Kidney (tissue), 13 donors: ENCODE measurements at regions not wholly inside any gene's neighbourhood (a gene's known extent, or its start where the extent isn't known, plus 50 kb on each side); places are given as distances from the start of the nearest gene placed in this dataset.

Experiments used
- DNase-seq, 5 donors: peaks; one replicate each; pipeline ENCODE4 v3.0.0-alpha.2; 2013 to 2020
- FAIRE-seq: peaks from 2 replicates; lab custom pipeline; 2012; peaks lifted over from hg19 to GRCh38; lab: Jason Lieb, UNC
- H3K27ac ChIP-seq, 2 donors: one replicate each; pipeline ENCODE4 v1.7.0; 2013; ENCODE audit warnings: low read depth in 2 of 2, low read length in 2 of 2, inconsistent platforms in 1 of 2
- H3K27me3 ChIP-seq: one replicate; pipeline ENCODE4 v1.7.1; 2013; ENCODE audit warnings: low read length, inconsistent platforms; ENCODE audit not compliant: control insufficient read depth, insufficient read depth
- H3K36me3 ChIP-seq, 3 donors: one replicate each; pipeline versions ENCODE4 v1.7.0 to v1.7.1; 2013; ENCODE audit warnings: low read length in 3 of 3, control low read depth in 1 of 3, inconsistent platforms in 1 of 3; ENCODE audit not compliant: insufficient read depth in 3 of 3, control insufficient read depth in 2 of 3
- H3K4me1 ChIP-seq, 3 donors: one replicate each; pipeline versions ENCODE4 v1.7.0 to v1.7.1; 2013; ENCODE audit warnings: low read length in 3 of 3, inconsistent platforms in 1 of 3, low read depth in 1 of 3; ENCODE audit not compliant: control insufficient read depth in 2 of 3, insufficient read depth in 2 of 3
- H3K4me3 ChIP-seq, 3 donors: one replicate each; pipeline versions ENCODE4 v1.7.0 to v1.8.1; 2013; ENCODE audit warnings: low read length in 3 of 3, control low read depth in 1 of 3, inconsistent platforms in 1 of 3
- H3K9ac ChIP-seq, 3 donors: one replicate each; pipeline versions ENCODE4 v1.7.0 to v1.7.1; 2013; ENCODE audit warnings: low read length in 3 of 3, control low read depth in 1 of 3, inconsistent platforms in 1 of 3
- H3K9me3 ChIP-seq, 3 donors: one replicate each; pipeline versions ENCODE4 v1.7.0 to v1.7.1; 2013; ENCODE audit warnings: low read length in 3 of 3, control low read depth in 1 of 3, inconsistent platforms in 1 of 3; ENCODE audit not compliant: control insufficient read depth in 2 of 3, insufficient read depth in 1 of 3
- intact Hi-C: fragments of 100-400 bp; cut with DNase I; formaldehyde crosslinking; loops from one replicate; pipeline ENCODE4 v1.11.1; 2022
- TF ChIP-seq, protein P1 (sequence below): IDR thresholded peaks from 3 replicates; pipeline ENCODE4 v1.5.1; 2012; ENCODE audit warnings: mild to moderate bottlenecking, moderate library complexity, borderline replicate concordance; ENCODE audit not compliant: insufficient read depth; ENCODE audit errors: extremely low read depth
- donor health status: control.
- donor health status: control.
- donor health status: control.
- donor health status: control.
- donor health status: control.
- donor health status: DM: yes; HTN: yes; CAD: no.
- donor health status: Normal renal cell carcinoma (clear cell type).

- no peak for DNase-seq
- no peak for FAIRE-seq
- intact Hi-C loops = no loop called here
Observed at GRCh38 chr12:92495108-92495507, 207.7 kb upstream of the PLEKHG7 start.

DNA sequence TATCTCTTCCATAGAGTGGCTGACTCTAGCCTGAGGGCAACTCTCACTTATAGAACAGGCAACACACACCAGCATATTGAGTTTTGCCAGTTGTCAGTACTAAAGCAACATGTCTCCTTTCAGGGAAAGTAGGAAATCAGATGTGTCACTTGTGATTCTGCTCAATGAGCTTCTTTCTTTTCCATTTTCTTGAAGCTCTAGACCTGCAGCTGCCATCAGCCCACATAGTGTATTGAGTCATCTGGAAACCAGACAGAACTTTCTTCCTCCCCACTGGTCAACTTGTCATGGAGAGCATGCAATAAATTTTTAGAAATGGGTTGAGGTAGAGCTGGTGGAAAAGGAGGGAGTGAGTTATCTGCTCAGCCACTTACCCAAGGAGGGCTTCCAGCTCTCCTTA, 209.0 kb upstream of the PLEKHG7 start:
- no peaks in the 10 kb centered on the region for H3K27me3 ChIP-seq
- no peak overlapping the region for H3K27ac ChIP-seq
- no peak overlapping the region for H3K9ac ChIP-seq
- FAIRE-seq (no peak), DNase-seq (no peak)
- H3K4me1 ChIP-seq = peaks cover 0 to 3% (median 0%) of the 10 kb centered on the region in 3 donors
- H3K9me3 ChIP-seq = peaks cover 0 to 5% (median 0%) of the 10 kb centered on the region in 3 donors
- no peak overlapping the region for H3K4me3 ChIP-seq
- intact Hi-C loops = no loop called here
- TF ChIP-seq, protein P1, sequence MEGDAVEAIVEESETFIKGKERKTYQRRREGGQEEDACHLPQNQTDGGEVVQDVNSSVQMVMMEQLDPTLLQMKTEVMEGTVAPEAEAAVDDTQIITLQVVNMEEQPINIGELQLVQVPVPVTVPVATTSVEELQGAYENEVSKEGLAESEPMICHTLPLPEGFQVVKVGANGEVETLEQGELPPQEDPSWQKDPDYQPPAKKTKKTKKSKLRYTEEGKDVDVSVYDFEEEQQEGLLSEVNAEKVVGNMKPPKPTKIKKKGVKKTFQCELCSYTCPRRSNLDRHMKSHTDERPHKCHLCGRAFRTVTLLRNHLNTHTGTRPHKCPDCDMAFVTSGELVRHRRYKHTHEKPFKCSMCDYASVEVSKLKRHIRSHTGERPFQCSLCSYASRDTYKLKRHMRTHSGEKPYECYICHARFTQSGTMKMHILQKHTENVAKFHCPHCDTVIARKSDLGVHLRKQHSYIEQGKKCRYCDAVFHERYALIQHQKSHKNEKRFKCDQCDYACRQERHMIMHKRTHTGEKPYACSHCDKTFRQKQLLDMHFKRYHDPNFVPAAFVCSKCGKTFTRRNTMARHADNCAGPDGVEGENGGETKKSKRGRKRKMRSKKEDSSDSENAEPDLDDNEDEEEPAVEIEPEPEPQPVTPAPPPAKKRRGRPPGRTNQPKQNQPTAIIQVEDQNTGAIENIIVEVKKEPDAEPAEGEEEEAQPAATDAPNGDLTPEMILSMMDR = no peak
- no peaks in the 10 kb centered on the region for H3K36me3 ChIP-seq

More at GRCh38 chr12:92495108-92495507, 207.7 kb upstream of the PLEKHG7 start:
- Histone ChIP-seq H3K9ac (no peak overlapping the region), H3K27ac (no peak overlapping the region), H3K27me3 (no peaks in the 10 kb centered on the region), H3K4me3 (no peak overlapping the region), H3K36me3 (no peaks in the 10 kb centered on the region), H3K9me3 (peaks cover 0 to 5% (median 0%) of the 10 kb centered on the region in 3 donors), H3K4me1 (peaks cover 0 to 4% (median 0%) of the 10 kb centered on the region in 3 donors)
- TF ChIP-seq, protein P1 = no peak

GRCh38 chr12:92492995-92493394, 209.8 kb upstream of the PLEKHG7 start:
- Histone ChIP-seq H3K4me1 (no peaks in the 10 kb centered on the region), H3K27ac (no peak overlapping the region), H3K4me3 (no peak overlapping the region), H3K9ac (no peak overlapping the region), H3K27me3 (no peaks in the 10 kb centered on the region), H3K9me3 (peaks cover 0 to 5% (median 0%) of the 10 kb centered on the region in 3 donors), H3K36me3 (no peaks in the 10 kb centered on the region)
- FAIRE-seq (no peak), DNase-seq (no peak)
- intact Hi-C loops = no loop called here
- TF ChIP-seq, protein P1 = no peak

DNA sequence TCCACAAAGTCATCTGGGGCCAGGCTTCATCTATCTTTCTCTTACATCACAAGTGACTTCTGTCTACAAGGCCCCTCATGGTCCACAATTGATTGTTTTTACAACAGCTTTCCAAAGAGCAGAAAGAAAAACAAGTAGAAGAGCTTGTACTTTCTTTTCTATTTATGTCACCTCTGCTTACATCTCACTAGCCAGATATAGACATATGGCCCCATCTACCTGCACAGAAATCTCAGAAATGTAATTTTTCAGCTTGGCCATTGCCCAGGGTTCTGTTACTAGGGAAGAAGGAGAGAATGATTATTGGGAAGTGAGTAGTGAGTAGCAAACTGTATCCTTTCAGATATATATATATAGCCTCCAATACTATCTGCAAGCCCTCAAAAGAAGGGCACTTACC, 210.5 kb upstream of the PLEKHG7 start:
- TF ChIP-seq, protein P1 = no peak
- intact Hi-C loops = no loop called here
- no peak overlapping the region for H3K9ac ChIP-seq
- no peaks in the 10 kb centered on the region for H3K36me3 ChIP-seq
- FAIRE-seq (no peak), DNase-seq (no peak)
- H3K9me3 ChIP-seq = peaks cover 0 to 5% (median 0%) of the 10 kb centered on the region in 3 donors
- no peak overlapping the region for H3K27ac ChIP-seq
- no peaks in the 10 kb centered on the region for H3K27me3 ChIP-seq
- no peak overlapping the region for H3K4me3 ChIP-seq
- no peaks in the 10 kb centered on the region for H3K4me1 ChIP-seq
